ENCODE measurements at regions not wholly inside any gene's neighbourhood (a gene's known extent, or its start where the extent isn't known, plus 50 kb on each side); places are given as distances from the start of the nearest gene placed in this dataset.

DNA sequence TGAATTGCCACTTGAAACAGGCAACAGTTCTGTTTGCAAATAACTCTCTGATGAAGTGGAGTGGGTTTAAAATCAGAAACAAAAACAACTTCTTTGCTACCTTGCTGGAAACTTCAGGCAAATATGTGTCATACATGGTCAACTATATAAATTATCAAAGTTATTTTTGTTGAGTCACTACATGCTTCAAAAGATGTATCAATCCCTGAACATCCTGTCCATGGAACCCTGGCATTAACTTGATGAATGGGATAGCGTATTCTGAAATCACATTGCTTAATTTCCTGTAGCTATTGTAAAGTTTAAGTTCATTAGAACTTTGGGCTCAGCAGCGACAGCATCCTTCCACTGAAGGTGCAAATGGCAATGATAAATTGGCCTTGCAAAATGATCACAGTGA, 213.6 kb upstream of the MAF start:
- 95% methylated on average over 2 of the region's 2 CpGs for WGBS
- Histone ChIP-seq H3K36me3 (no peaks in the 10 kb centered on the region), H3K27me3 (replicated peaks; ENCODE audit: insufficient read depth) (no peaks in the 10 kb centered on the region), H3K4me3 (no peak overlapping the region), H3K27ac (no peak overlapping the region), H3K9me3 (no peaks in the 10 kb centered on the region), H3K4me1 (replicated peaks) (peaks cover 2% of the 10 kb centered on the region)
- intact Hi-C loops (cut with DNase I) = no loop called here
- TF ChIP-seq POLR2AphosphoS5 (IDR thresholded peaks at IDR 0.05) (no peak), POLR2A (IDR thresholded peaks at IDR 0.05) (no peak), CTCF (IDR thresholded peaks at IDR 0.05) (no peak)
- DNase-seq (ENCODE audit: low spot score) = no peak

DNA sequence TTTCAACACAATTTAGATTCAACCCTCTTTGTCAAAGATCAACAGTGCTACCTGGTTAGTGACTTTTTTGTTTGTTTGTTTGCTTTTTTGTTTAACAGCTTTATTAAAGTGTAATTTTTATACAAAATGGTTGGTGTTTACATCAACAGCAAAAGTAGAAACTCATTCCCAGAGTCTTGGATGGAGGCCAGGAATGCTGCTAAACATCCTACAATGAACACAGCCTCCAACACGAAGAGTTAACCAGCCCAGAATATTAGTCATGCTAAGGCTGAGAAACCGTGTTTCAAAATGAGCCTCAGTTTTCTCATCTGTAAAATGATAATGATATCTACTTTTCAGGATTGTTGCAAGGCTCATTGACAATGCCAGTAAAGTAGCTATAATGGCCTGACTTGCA, 211.0 kb upstream of the MAF start:
- Histone ChIP-seq H3K27me3 (replicated peaks; ENCODE audit: insufficient read depth) (no peaks in the 10 kb centered on the region), H3K27ac (no peak overlapping the region), H3K4me1 (replicated peaks) (peaks cover 10% of the 10 kb centered on the region), H3K36me3 (no peaks in the 10 kb centered on the region), H3K9me3 (no peaks in the 10 kb centered on the region), H3K4me3 (no peak overlapping the region)
- WGBS = 67% methylated on average over 2 of the region's 2 CpGs
- DNase-seq (ENCODE audit: low spot score) = no peak
- no peak for TF ChIP-seq POLR2AphosphoS5 (IDR thresholded peaks at IDR 0.05)
- no peak for TF ChIP-seq CTCF (IDR thresholded peaks at IDR 0.05)
- no peak for TF ChIP-seq POLR2A (IDR thresholded peaks at IDR 0.05)
- intact Hi-C loops (cut with DNase I) = no loop called here

DNA sequence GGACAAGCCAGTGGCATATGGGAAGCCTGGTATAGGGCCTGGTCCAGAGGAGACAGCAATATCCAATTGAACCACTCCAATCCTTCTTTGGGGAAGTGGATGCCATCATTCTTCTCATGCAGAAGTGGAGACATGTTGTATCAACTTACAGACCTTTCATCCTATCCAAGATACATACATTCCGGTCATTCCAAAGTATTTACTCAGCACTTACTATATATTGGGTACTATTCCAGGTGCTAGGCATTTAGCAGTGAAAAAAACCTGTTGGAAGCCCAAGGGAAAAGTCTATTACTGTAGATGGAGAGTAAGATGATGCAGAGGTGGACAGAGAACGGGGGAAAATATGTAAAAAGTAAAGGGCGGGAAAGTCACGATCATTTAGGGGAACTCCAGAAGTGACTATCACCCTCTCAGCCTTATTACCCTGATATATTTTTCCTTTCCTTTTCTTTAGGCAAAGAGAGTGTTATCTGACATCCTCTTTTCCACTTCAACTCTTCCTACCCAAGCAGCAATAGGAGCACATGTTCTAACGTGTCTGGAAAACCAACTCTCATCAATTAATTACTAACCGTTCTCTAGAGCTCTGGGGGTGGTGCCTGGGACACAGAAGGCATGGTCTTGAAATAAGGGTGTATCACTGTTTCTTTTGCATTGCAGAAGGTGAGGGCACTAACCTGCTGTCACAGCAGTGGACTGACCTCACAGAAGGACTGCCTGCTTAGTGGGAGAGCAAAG, 210.1 kb upstream of the MAF start:
- Histone ChIP-seq H3K36me3 (no peaks in the 10 kb centered on the region), H3K27me3 (replicated peaks; ENCODE audit: insufficient read depth) (no peaks in the 10 kb centered on the region), H3K4me1 (replicated peaks) (peaks cover 10% of the 10 kb centered on the region), H3K27ac (peak overlapping the region in 1 of 2 donors; percentile 64), H3K4me3 (no peak overlapping the region), H3K9me3 (no peaks in the 10 kb centered on the region)
- intact Hi-C loops (cut with DNase I) = no loop called here
- 52% methylated on average over 6 of the region's 6 CpGs for WGBS
- TF ChIP-seq CTCF (IDR thresholded peaks at IDR 0.05) = no peak
- no peak for TF ChIP-seq POLR2AphosphoS5 (IDR thresholded peaks at IDR 0.05)
- no peak for TF ChIP-seq POLR2A (IDR thresholded peaks at IDR 0.05)
- DNase-seq (ENCODE audit: low spot score) = no peak

DNA sequence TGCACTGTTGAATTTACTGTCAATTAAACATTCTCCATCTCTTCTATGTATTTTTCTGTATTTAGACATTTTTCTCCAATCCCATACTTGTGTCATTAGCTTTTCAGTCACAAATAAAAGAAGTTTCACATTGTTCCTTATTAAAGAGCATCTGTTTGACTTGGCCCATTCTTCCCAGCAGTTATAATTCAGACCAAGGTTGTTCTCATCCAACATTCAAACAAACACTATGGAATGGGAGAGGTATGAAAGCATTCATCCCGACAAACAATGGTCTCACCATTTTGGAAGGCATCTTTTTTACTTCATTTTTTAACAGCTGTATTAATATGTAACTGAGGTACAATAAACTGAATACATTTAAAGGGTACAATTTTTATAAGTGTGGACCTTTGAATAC, 208.8 kb upstream of the MAF start:
- no peak overlapping the region for H3K4me3 ChIP-seq
- H3K27me3 ChIP-seq (replicated peaks; ENCODE audit: insufficient read depth) = no peaks in the 10 kb centered on the region
- peak; percentile 55 for DNase-seq (ENCODE audit: low spot score)
- WGBS = 14% methylated on average over 1 of the region's 1 CpG
- peaks cover 10% of the 10 kb centered on the region for H3K4me1 ChIP-seq (replicated peaks)
- intact Hi-C loops (cut with DNase I) = no loop called here
- H3K36me3 ChIP-seq = no peaks in the 10 kb centered on the region
- TF ChIP-seq CTCF (IDR thresholded peaks at IDR 0.05) (no peak), POLR2A (IDR thresholded peaks at IDR 0.05) (no peak), POLR2AphosphoS5 (IDR thresholded peaks at IDR 0.05) (peak; percentile 91)
- no peaks in the 10 kb centered on the region for H3K9me3 ChIP-seq
- peak overlapping the region in 1 of 2 donors; percentile 75 for H3K27ac ChIP-seq

DNA sequence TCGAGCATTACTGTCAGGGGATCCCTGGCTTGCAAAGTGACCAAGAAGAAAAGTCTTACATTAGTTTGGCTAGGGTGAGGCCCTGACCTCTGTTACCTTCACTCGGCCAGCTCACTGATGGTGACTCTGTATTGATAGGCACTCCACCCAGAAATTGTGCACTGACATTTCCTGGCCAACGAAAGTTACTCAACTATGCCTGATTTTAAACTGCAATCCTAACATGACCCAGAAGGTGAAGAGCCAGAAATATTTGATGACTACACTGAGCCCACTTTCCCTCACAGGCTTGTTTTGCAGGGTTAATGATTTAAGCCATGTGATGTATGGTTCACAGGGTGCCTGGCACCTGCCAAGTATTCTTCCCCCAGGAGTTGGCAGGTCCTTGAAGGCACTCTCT, 208.2 kb upstream of the MAF start:
- no peaks in the 10 kb centered on the region for H3K36me3 ChIP-seq
- no peaks in the 10 kb centered on the region for H3K9me3 ChIP-seq
- TF ChIP-seq POLR2AphosphoS5 (IDR thresholded peaks at IDR 0.05) (no peak), POLR2A (IDR thresholded peaks at IDR 0.05) (no peak), CTCF (IDR thresholded peaks at IDR 0.05) (no peak)
- no peaks in the 10 kb centered on the region for H3K27me3 ChIP-seq (replicated peaks; ENCODE audit: insufficient read depth)
- peak overlapping the region in 1 of 2 donors; percentile 75 for H3K27ac ChIP-seq
- H3K4me1 ChIP-seq (replicated peaks) = peaks cover 10% of the 10 kb centered on the region
- 52% methylated on average over 3 of the region's 3 CpGs for WGBS
- DNase-seq (ENCODE audit: low spot score) = no peak
- intact Hi-C loops (cut with DNase I) = no loop called here
- no peak overlapping the region for H3K4me3 ChIP-seq
